GM18907 (cell line): ENCODE measurements at regions not wholly inside any gene's neighbourhood (a gene's known extent, or its start where the extent isn't known, plus 50 kb on each side); places are given as distances from the start of the nearest gene placed in this dataset.

Experiments
- ATAC-seq: cut with Tn5 transposase; IDR thresholded peaks from one replicate; pipeline ENCODE4 v1.9.1; 2021; ENCODE audit warnings: mild to moderate bottlenecking, moderate library complexity; ENCODE audit not compliant: unreplicated experiment

GRCh38 chr5:123929055-123929474 lies 417.1 kb downstream of the CSNK1G3 start:
- ATAC-seq = no peak

GRCh38 chr5:123928401-123928800 lies 416.4 kb downstream of the CSNK1G3 start:
- no peak for ATAC-seq

DNA sequence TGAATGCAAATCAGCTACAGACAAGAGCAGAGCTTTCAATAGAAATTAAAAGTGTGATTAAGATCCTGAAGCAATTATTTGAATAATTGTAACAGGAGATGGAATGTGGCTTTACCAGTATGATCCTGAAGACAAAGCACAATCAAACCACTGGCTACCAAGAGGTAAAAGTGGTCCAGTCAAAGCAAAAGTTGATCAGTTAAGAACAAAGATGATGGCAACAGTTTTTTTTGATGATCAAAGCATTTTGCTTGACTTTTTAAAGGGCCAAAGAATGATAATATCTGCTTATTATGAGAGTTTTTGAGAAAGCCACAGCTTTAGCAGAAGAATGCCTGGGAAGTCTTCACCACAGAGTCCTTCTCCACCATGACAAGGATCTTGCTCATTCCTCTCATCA lies 409.2 kb downstream of the CSNK1G3 start:
- no peak for ATAC-seq

DNA sequence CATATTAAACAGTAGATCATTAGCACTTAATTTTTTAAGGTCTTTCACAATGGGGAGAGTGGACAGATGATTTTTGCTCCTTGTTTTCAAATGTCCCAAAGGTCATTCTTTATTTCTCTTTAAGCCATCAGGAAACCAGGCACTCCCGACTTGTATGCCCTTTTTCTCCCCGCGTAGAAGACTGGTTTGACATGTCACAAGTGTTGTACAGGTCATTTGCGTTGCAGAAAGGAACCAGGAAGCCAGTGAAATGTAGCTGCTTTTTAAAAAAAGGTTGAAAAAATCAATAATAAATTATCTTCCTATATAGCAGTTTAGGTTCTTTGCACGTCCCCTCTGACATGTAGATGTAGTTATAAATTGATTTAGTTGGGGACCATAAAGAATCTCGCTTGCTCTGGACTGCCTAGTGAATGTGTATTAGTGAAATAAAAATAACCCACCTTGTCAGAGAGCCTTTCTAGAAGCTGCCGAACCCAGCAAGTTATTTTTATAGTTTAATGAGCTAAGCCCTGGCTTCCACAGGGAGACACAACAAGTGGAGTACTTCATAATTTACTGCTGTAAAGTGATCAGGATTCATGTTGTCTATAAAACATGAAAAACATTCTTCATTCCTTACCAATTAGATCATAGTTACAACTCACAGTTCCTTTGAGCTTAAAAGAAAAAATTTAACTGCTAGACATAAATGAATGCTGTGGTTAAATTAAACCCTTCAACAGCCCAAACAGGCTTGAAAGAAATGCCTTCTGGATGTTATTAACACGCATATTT lies 404.6 kb downstream of the CSNK1G3 start:
- no peak for ATAC-seq

DNA sequence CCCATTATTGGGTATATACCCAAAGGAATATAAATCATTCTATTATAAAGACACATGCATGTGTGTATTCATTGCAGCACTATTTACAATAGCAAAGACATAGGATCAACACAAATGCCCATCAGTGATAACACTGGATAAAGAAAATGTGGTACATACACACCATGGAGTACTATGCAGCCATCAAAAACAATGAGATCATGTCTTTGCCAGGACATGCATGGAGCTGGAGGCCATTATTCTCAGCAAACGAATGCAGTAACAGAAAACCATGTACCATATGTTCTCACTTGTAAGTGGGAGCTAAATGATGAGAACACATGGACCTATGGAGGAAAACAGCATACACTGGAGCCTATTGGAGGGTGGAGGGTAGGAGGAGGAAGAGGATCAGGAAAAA lies 402.4 kb downstream of the CSNK1G3 start:
- ATAC-seq = no peak

- ATAC-seq = no peak
These were observed 395.4 kb downstream of the CSNK1G3 start for GRCh38 chr5:123907349-123907748.

DNA sequence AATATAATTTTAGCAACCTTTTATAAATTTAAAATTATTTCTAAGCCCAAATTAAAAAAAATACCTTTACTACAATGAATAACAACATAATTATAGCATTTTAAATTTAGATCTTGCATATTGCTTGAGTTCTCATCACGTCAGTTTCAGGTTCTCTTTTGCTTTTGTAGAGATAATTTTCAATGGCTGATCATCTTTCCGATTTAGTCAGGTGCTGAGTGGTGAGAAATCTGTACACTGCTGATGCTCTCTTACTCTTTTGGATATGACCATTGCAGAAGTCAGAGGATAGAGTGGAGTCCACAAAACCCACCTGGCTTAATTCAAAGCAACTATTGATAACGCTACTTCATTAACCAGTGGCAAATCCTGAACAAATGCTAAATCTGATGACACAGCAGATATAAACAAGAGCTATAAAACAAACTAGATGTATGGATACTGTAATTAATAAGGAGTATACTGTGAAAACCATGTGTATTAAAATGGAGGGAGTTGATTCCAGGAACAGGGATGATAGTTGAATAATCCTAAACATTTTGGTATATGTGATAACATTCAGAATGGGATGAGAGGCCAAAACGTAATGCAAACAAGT lies 394.8 kb downstream of the CSNK1G3 start:
- ATAC-seq = no peak

DNA sequence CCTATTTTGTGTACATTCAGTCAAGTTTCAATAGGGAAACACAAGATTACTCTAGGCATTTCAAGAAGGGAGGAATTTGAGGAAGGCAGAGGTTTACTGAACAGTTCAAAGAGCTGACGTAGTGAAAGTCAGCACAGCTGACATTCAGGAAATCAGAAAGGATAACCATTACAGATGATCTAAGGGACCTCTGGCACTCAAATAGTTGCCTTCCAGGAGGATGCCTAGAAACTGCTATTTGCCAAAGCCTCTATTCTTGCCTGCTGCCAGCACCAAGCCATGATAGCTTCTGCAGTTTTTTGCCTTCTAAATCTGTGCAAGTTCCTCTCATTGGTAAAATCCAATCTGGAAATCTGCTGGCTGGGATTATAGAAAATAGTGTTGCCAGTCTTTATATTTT lies 373.1 kb downstream of the CSNK1G3 start:
- ATAC-seq = no peak

GRCh38 chr5:123882965-123883345 lies 371.0 kb downstream of the CSNK1G3 start:
- ATAC-seq = no peak

- ATAC-seq = no peak
These were observed 370.5 kb downstream of the CSNK1G3 start for GRCh38 chr5:123882319-123882964.

GRCh38 chr5:123881759-123882244 lies 369.8 kb downstream of the CSNK1G3 start:
- ATAC-seq = no peak

- ATAC-seq = no peak
These were observed 368.9 kb downstream of the CSNK1G3 start for GRCh38 chr5:123880875-123881274.

- no peak for ATAC-seq
These were observed 367.1 kb downstream of the CSNK1G3 start for GRCh38 chr5:123879071-123879470.

DNA sequence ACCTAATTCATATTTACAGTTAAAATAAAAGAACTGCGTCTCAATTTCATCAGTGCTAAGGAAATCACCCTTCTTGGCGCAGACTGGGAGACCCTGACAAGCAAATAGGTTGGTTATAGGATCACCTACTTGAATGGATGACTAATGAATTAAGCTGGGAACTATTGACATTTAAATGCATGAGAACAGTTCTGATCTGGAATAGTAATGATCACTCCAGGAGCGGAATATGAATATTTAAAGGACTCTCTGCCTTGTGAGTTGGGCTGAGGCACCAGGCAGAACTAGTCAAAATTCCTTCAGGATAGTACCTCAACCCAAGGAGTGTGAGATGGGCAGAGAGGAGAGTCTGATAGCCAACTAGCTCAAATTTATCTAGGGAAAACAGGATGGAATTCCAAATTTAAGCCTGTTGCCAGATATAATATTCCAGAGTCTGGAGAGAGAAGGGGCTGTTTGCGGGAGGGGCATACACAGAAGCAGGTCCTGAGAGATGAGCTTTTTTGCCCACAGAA lies 364.4 kb downstream of the CSNK1G3 start:
- ATAC-seq = no peak

DNA sequence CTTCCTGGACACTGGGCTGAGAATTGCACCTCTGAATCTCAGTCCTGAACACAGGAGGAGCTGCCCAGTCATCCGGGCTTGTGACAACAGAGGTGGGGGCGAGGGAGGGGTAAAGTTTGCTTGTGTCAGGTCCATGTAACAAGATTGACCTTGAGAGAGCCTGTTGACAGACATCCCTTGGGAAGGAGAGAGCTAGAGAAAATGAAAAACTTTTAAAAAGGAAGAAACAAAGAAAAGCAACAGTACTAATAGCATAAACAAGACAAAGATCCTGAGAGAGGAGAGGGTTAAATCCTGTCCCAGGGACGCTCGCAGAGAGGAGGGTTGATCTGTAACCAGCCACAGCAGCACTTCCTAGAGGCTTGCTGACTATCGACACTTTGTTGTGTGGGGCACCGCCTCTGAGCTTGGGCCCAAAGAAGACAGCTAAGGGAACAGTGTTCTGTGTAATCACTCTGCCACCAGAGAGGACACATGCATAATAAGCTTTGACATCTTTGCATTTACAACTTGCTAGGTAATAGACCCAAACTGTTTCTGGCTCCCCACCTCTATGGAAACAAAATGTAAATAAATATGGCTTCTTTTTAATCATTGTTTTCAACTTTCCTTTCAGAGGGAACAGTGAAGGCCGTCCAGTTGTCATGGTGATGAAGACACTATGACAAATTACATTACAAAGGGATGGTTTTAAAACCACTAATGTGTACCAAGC lies 363.7 kb downstream of the CSNK1G3 start:
- no peak for ATAC-seq

DNA sequence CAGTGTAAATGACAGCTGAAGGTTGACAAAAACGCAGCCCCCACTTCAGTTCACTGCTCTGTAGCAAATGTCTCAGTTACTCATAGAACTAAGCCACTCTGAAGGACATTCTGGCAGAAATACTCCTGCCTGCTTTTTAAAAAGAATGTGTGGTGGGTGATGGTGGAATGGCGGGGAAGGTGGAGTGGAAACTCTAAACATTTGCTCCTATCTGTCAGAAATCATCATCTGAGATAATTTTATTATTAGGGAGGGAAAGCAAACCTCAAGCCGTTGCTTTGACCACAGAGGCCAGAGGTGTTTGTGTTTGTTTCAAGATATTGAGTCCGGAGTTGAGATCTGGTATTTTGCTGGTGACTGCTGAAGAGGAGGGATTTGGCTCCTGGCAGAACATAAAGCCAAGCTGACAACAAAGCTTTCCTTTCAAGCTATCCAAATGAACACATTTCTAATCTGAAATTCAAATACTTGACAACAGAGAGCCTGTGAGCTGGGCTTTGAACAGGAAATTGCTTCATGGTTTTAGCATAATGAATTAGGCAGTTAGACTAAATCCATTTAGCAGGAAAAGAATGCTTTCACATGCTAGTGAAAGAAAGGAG lies 362.7 kb downstream of the CSNK1G3 start:
- ATAC-seq = no peak

DNA sequence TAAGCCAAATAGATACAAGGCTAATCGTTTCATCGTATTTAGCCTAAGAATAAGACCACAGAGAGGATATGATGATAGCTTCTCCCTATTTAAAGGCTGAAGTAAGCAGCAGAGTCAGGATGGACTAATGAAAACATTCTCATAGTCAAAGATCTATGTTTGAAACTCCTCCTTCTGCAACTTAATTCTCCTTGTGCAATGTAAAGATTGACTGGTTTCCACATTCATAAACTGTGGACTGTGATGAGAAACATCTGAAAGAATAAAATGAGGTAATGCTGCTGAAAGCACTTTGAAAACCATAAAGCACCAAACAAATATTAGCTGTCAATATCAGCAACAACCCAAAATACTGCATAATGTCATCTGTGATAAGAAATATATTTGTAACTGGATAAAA lies 361.9 kb downstream of the CSNK1G3 start:
- ATAC-seq = no peak

DNA sequence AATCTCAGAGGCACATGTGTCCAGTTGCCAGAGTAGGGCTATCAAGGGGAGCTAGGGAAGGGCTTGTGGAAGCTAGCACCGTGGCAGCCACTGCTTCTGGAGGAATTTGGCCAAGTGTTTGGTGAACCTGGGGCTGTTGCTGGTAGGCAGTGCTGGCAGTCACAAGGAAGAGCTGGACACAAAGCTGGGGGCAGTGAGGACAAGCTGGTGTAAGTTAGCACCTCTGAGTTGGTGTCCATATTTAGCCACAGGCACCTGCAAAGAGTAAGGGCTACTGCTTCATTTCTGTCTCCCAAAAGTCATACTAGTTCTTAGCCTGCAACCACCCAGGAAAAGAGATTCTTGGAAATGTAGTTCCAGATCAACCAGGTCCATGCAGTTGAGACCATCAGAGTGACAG lies 359.4 kb downstream of the CSNK1G3 start:
- ATAC-seq = no peak

- ATAC-seq = no peak
These were observed 356.9 kb downstream of the CSNK1G3 start for GRCh38 chr5:123868881-123869280.

DNA sequence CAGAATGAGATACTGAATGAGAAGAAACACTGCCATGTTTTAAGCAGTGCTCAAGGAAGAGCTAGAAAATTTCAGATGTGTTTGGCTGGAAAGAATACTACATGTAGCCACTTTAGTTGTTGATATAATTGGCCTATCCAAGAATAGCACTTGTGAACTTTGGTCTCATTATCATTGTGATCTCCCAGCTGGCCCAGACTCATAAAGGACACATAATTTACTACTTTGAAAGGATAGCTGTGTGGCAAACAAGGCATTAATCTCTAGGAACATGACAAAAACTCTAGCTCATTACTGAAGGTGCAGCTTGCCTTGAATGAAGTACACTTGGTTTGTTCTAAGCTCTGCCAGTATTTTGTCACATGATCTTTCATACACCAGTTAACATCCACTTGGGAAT lies 356.3 kb downstream of the CSNK1G3 start:
- ATAC-seq = no peak

- ATAC-seq = no peak
These were observed 353.7 kb downstream of the CSNK1G3 start for GRCh38 chr5:123865641-123866040.
